ENCODE measurements at regions not wholly inside any gene's neighbourhood (a gene's known extent, or its start where the extent isn't known, plus 50 kb on each side); places are given as distances from the start of the nearest gene placed in this dataset.

DNA sequence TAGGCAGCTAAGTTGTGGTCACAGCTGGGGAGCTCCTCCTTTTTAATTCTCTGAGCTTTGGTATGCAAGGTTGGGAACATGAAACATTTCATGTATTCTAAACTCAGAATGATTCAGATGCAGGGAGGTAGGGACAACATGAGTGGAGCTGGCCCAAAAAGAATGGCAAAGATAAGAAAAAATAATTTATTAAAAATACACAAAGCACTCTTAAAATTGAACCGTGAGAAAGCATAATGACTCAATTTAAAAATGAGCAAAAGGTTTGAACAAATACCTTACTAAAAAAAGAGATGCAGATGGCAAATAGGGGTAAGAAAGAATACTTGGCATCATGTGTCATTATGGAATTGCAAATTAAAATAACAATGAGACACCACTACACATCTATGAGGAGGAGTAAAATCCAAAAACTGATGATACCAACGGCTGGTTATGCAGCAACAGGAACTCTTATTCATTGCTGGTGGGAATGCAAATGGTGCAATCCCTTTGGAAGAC lies 175.6 kb upstream of the IRX3 start:
- no peak overlapping the region for H3K4me3 ChIP-seq (ENCODE audit: low read depth, low read length)
- no peak for TF ChIP-seq CTCF (IDR thresholded peaks at IDR 0.05; ENCODE audit: insufficient read depth, low read depth, low read length, missing control alignments)
- no peak for DNase-seq (ENCODE audit: low read depth)

- no peak for TF ChIP-seq CTCF (IDR thresholded peaks at IDR 0.05; ENCODE audit: insufficient read depth, low read depth, low read length, missing control alignments)
- DNase-seq (ENCODE audit: low read depth) = no peak
- no peak overlapping the region for H3K4me3 ChIP-seq (ENCODE audit: low read depth, low read length)
These were observed 173.8 kb upstream of the IRX3 start for GRCh38 chr16:54460263-54460860.

GRCh38 chr16:54459509-54460262 lies 173.1 kb upstream of the IRX3 start:
- no peak for DNase-seq (ENCODE audit: low read depth)
- no peak for TF ChIP-seq CTCF (IDR thresholded peaks at IDR 0.05; ENCODE audit: insufficient read depth, low read depth, low read length, missing control alignments)
- no peak overlapping the region for H3K4me3 ChIP-seq (ENCODE audit: low read depth, low read length)

GRCh38 chr16:54458923-54459322 lies 172.3 kb upstream of the IRX3 start:
- H3K4me3 ChIP-seq (ENCODE audit: low read depth, low read length) = no peak overlapping the region
- DNase-seq (ENCODE audit: low read depth) = no peak
- TF ChIP-seq CTCF (IDR thresholded peaks at IDR 0.05; ENCODE audit: insufficient read depth, low read depth, low read length, missing control alignments) = no peak

- TF ChIP-seq CTCF (IDR thresholded peaks at IDR 0.05; ENCODE audit: insufficient read depth, low read depth, low read length, missing control alignments) = no peak
- no peak for DNase-seq (ENCODE audit: low read depth)
- no peak overlapping the region for H3K4me3 ChIP-seq (ENCODE audit: low read depth, low read length)
These were observed 169.7 kb upstream of the IRX3 start for GRCh38 chr16:54456291-54456690.

- no peak for DNase-seq (ENCODE audit: low read depth)
- no peak for TF ChIP-seq CTCF (IDR thresholded peaks at IDR 0.05; ENCODE audit: insufficient read depth, low read depth, low read length, missing control alignments)
- no peak overlapping the region for H3K4me3 ChIP-seq (ENCODE audit: low read depth, low read length)
These were observed 168.6 kb upstream of the IRX3 start for GRCh38 chr16:54455030-54455725.
